NCI-H2227 treated with DMSO at 0.1 percent for 48 hours (cell line): ENCODE measurements at regions not wholly inside any gene's neighbourhood (a gene's known extent, or its start where the extent isn't known, plus 50 kb on each side); places are given as distances from the start of the nearest gene placed in this dataset.
"Not testable (repeated sequence)": the region's sequence is repeated elsewhere in the genome, so short reads cannot be mapped to it uniquely, and the experiment has no call there.

ENCODE experiments used
- DNase-seq: peaks from one replicate; lab custom pipeline; 2025; lab: John Stamatoyannopoulos, UW

DNA sequence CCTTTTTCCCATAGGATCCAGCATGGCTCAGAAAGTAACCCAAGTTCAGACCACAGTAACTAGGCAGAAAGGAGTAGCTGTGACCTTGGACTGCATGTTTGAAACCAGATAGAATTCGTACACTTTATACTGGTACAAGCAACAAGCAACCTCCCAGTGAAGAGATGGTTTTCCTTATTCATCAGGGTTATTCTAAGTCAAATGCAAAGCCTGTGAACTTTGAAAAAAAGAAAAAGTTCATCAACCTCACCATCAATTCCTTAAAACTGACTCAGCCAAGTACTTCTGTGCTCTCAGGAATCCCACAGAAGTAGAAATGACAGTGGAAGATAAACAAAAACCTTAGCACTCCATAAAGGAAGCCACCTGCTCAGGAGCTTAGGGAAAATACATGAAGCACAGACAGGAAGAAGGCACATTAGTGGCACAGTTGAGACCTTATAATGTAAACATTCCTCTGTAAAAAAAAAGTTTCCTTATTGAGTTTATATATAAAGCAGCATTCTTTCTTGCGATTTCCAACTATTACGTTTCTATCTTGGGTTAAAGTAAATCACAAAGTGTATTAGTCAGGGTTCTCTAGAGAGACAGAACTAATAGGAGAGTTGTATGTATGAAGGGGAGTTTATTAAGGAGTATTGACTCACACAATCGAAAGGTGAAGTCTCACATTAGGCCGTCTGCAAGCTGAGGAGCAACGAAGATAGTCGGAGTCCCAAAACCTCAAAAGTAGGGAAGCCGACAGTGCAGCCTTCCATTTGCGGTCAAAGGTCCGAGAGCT is 398.4 kb downstream of the DAD1 start:
- DNase-seq: no peak

- no peak for DNase-seq
Observed at GRCh38 chr14:22189881-22190280, 399.1 kb downstream of the DAD1 start.

GRCh38 chr14:22188318-22188717 is 400.7 kb downstream of the DAD1 start:
- DNase-seq: no peak

DNA sequence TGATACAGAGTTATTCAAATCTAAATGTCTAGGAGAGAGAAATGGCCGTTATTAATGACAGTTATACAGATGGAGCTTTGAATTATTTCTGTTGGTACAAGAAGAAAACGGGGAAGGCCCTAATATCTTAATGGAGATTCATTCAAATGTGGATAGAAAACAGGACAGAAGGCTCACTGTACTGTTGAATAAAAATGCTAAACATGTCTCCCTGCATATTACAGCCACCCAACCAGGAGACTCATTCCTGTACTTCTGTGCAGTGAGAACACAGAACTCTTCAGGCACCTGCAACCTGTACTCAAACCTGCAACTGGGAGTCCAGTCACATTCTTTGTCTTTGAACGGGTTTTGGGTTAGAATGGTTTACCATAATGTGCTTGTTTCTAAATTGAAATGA is 403.2 kb downstream of the DAD1 start:
- DNase-seq: no peak

DNA sequence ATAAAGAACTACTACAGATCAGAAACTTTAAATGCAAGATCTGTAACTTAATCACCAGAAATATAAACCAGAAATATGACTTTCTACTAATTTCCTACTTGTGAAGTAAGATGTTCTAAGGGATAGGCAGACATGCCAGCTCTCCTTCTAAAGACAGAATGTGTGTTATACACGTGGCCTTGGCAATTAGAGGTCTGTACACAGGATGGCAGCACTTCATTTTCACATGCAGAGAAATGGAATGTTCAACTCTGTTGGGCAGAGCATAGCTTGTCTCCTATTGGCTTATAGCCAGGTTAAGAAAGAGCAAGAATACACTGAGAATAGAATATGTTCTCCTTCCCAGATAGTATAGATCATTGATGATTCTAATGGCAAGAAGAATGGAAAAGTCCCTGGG is 403.8 kb downstream of the DAD1 start:
- DNase-seq: no peak

GRCh38 chr14:22184830-22185168 is 404.2 kb downstream of the DAD1 start:
- DNase-seq: no peak

- no peak for DNase-seq
Observed at GRCh38 chr14:22184157-22184829, 404.7 kb downstream of the DAD1 start.

- DNase-seq: no peak
Observed at GRCh38 chr14:22180045-22180444, 409.0 kb downstream of the DAD1 start.

GRCh38 chr14:22179190-22179589 is 409.8 kb downstream of the DAD1 start:
- no peak for DNase-seq

DNA sequence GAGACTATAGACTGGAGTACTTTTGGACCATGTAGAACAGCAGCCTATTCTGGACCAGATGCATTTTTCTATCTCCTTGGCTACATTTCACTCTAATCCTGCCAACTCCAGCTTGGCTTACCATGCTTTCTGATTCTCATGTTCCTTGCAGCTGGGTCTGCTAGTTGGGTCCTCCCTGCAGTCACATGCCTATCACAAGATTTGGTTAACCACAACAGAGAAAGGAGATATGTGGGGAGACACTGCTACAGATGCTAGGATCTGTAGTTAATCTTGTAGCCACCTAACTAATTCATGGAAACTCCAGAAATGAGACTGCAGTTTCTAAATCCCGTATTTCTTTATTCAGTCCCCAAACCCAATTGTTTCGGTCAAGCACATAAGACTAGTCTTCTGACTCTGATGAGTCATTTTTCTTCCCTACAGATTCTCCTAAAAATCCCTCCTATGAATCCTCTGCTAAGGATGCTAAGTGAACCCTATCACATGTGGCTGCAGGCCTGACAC is 410.6 kb downstream of the DAD1 start:
- DNase-seq: no peak

GRCh38 chr14:22177870-22178269 is 411.2 kb downstream of the DAD1 start:
- DNase-seq: no peak

GRCh38 chr14:22176957-22177356 is 412.1 kb downstream of the DAD1 start:
- no peak for DNase-seq

DNA sequence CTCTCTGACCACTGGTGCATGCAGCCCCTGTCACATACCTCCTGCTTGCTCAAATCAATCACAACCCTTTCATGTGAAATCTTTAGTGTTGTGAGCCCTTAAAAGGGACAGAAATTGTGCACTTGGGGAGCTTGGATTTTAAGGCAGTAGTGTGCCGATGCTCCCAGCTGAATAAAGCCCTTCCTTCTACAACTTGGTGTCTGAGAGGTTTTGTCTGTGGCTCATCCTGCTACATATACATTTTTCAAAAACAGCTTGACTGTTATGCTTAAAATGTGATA is 413.8 kb downstream of the DAD1 start:
- DNase-seq: not testable (repeated sequence)

- no peak for DNase-seq
Observed at GRCh38 chr14:22174412-22175277, 414.4 kb downstream of the DAD1 start.

DNA sequence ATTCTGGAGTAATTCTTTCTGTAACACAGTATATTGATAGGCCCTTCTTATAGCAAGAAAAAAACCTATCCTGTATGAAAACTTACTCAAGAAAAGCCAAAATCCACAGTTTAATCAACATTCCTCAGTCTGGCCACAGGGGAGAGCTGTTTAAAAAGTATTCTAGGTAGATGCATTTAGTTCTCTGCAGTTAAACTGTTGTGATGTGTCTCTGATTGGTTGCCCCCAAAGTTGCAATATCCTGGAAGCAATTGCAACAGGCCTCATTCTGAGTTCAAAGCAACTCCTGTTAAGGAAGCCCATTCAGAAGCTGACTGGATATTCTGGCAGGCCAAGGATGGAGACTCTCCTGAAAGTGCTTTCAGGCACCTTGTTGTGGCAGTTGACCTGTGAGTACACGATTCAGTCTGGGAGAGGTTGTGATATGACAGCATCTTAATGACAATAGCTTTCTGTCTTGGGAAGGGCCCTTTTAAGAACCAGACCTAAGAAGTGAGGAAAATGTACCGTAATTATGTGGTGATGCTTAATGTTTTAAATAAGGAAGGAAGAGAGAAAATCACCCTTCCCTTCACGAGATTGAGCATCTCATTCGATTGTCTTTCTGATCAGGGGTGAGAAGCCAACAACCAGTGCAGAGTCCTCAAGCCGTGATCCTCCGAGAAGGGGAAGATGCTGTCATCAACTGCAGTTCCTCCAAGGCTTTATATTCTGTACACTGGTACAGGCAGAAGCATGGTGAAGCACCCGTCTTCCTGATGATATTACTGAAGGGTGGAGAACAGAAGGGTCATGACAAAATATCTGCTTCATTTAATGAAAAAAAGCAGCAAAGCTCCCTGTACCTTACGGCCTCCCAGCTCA is 420.7 kb downstream of the DAD1 start:
- no peak for DNase-seq

DNA sequence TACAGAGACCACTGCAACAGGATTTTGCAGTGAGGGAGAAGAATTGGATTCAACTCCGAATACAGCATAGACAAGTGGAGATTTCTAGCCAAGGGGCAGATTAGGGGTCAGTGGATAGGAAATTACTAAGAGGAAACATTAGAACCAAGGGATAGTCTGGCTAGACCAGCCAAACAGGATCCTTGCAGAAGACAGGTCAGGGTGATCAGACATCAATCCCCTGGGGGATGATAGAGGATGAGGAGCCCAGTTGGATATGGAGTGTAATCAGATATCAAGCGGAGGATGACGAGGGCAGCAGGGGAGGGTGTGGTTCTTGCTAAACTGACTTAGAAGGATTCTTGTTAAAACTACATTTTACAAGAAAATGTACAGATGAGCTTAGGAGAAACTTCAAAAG is 424.4 kb downstream of the DAD1 start:
- no peak for DNase-seq

DNA sequence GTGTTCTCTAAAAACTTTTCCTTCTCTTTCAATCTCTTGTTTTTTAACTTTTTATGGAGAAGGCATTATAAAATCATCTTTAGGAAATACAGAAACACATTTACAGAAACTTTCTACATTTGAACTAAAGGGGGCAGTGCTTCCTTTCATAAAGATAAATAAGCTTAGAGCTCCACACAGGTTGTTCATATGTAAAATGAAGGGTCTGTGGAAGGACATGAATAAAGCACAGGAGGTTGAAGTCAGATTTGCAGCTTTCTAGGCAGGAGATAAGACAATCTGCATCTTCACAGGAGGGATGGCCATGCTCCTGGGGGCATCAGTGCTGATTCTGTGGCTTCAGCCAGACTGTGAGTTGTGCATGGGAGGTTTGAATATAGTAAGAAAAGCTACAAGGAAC is 426.0 kb downstream of the DAD1 start:
- no peak for DNase-seq

- no peak for DNase-seq
Observed at GRCh38 chr14:22159957-22160356, 429.1 kb downstream of the DAD1 start.

GRCh38 chr14:22159099-22159498 is 429.9 kb downstream of the DAD1 start:
- DNase-seq: no peak

- no peak for DNase-seq
Observed at GRCh38 chr14:22158560-22158959, 430.5 kb downstream of the DAD1 start.

DNA sequence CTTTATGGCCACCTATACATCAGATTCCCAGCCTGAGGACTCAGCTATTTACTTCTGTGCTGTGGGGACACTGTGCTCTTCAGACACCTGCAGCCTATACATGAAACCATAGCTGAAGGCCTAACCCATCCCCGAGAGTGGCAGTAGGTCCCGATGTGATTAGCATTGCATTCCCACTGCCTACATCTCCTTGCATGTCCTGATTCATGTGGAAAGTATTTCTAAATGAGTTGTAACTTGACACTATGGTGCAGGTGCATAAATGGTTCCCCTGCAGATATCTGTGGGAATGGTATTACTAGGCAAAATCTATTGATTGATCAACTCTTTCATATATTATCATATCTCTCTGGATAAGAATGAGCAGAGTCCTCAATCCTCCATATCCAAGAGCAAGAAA is 433.5 kb downstream of the DAD1 start:
- no peak for DNase-seq

GRCh38 chr14:22152903-22153302 is 436.1 kb downstream of the DAD1 start:
- no peak for DNase-seq
